GM12874 (cell line): ENCODE measurements at regions not wholly inside any gene's neighbourhood (a gene's known extent, or its start where the extent isn't known, plus 50 kb on each side); places are given as distances from the start of the nearest gene placed in this dataset.

Source experiments
- TF ChIP-seq, protein P1 (sequence below): IDR thresholded peaks from 2 replicates; pipeline ENCODE4 v1.5.1; 2011; ENCODE audit warnings: low read depth, mild to moderate bottlenecking, control low read depth, low read length, moderate library complexity; ENCODE audit not compliant: insufficient read depth

DNA sequence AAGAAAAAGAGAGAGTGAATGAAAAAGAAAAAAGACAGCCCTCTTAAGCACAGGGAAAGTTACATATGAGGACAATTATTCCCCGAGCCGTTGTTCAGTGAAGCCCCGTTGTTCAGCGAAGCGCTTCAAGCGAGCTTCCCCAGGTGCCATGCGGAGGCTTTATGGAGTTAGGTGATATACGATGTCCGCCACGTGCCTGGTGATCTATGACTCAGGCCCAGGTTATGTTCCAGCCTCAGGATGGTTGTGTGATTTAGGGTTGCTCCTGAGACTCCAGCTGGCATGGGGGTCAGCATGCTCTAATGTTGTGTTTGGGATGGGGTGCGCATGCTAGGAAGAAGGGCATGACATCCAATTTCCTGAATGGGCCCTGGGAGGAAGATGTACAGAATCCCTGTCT, 365.6 kb downstream of the CDK5RAP2 start:
- TF ChIP-seq, protein P1, sequence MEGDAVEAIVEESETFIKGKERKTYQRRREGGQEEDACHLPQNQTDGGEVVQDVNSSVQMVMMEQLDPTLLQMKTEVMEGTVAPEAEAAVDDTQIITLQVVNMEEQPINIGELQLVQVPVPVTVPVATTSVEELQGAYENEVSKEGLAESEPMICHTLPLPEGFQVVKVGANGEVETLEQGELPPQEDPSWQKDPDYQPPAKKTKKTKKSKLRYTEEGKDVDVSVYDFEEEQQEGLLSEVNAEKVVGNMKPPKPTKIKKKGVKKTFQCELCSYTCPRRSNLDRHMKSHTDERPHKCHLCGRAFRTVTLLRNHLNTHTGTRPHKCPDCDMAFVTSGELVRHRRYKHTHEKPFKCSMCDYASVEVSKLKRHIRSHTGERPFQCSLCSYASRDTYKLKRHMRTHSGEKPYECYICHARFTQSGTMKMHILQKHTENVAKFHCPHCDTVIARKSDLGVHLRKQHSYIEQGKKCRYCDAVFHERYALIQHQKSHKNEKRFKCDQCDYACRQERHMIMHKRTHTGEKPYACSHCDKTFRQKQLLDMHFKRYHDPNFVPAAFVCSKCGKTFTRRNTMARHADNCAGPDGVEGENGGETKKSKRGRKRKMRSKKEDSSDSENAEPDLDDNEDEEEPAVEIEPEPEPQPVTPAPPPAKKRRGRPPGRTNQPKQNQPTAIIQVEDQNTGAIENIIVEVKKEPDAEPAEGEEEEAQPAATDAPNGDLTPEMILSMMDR, result no peak

DNA sequence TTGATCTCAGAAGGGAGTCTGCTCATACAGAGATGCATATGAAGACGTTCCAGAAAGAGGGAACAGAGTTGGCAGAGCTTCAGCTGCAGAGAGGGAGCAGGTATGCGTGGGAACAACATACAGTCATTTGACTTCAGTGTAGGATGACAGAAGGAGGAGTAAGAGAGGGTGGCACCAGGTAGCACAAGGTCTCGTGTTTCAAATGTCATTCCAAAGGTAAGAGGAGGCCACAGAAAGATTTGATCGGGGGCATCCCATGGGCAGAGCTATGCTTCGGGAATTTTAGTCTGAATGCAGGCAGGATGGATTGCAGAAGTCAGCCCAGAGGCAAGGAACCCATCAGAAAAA, 367.1 kb downstream of the CDK5RAP2 start:
- TF ChIP-seq, protein P1, result no peak

DNA sequence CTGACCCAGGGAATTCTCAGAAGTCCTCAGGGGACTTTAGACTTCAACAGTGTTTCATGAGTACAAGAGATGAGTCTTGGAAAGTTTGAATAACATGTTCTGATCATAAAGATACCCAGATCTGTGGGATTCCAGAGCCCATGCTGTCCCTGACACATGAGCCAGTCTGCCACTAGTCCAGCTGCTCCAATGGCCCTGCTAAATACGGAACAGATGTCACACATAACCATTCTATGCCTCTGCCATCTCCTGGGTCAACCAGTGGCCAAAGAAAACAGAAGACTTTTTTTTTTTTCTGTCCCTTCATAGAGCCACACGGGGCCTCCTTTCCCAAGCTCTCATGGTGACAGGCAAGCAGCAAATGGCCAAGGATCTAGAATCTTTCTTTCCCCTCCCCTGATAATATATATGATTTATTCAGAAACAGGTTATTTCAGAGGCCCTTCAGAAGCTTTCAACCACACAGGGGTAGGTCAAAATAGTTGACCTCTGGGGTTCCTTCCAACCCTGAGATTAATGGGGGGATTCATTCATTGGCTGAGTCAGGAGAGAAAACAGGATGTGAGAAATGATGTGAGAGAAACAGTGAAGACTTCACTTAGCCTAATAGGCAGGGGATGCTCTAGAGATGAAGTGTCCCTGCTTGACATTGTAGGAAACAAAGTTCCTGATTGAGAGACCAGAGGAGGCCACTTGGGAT, 367.7 kb downstream of the CDK5RAP2 start:
- TF ChIP-seq, protein P1, result no peak

DNA sequence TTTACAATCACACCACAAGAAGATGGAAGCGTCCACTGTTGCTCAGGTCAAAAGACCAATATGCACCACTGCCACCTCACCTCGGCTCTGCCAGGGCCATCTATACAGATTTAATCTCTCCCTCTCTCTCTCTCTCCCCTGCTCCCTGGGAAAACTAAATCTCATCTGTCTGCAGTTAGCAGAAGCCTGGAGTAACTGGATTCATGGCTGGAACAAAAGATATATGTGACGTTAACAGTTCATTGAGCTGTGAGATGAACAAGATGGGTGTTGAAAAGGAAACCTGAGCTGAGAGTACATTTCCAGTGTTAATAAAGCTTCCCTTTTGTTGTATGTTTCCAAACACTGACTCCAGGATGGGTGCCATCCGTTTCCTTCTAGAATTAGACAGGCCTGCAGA, 369.7 kb downstream of the CDK5RAP2 start:
- TF ChIP-seq, protein P1, result no peak

DNA sequence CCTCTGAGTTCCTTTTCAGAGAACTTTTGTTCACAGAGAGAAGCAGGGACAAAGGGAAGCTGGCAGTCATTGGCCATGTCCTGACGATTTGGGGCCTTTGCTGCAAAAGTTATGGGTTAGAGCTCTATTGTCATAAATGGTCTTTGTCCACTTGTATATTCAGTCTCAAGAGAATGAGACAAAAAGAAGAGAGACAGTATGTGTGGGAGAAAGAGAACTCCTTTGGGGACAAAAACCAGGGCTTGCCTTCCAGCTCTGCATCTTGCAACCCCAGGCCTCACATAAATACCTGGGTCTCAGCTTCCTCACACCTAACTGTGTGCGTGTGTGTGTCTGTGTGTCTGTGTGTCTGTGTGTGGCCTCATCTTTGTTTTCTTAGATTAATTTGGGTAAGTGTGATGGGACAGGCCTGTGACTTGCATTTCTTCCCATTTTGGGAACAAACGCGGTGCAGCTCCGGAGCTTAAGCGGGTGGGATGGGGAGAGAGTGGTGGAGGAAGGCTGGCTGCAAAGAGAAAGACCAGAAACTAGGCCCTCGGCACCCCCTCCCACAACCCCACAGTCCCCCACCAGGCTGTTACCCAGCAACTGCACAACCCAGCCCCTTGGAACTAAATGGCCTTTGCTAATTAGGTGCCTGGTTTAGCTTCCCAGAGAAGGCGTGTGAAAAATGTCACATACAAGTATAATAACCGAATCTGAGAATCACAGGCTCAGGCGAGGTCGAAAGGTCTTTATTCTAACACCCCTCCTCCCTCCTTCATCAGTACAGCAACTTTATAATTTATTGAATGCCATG, 376.9 kb downstream of the CDK5RAP2 start:
- TF ChIP-seq, protein P1, result no peak

DNA sequence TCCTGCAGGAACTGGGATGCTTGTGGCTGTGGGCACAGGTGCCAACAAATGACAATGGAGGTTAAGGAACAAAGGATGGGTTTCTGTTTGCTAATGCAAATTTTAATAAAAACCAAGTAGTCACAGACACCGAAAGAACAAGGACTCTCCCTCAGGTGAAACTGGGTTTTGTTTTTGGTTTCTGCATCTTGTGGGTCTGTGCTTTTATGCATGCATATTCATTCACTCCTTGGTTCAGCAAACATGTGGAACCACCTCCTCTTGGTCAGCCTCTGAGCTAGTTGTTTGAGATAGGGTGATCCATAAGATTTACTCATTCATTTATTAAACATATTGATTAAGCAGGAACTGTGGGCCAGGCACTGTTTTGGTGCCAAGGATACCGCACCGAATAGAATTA, 381.9 kb downstream of the CDK5RAP2 start:
- TF ChIP-seq, protein P1, result no peak

DNA sequence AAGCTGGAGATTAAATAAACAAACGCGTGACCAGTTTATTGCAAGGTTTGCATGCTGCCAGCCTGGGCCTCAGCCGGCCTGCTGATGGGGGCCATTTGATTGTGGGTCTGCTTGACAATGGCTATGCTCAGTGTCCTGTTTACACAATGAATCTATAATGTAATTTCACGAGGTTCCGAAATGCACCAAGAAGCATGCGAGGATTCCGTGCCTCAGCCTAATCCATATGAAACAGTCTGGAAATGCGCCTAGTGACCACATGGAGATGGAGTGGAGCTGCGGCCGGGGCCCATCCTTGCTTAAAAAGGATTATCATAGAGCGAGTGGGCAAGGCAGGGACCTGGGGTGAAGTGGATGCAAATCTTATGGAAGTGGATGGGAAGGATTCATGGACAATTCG, 382.4 kb downstream of the CDK5RAP2 start:
- TF ChIP-seq, protein P1, result no peak
